ENCODE measurements at regions not wholly inside any gene's neighbourhood (a gene's known extent, or its start where the extent isn't known, plus 50 kb on each side); places are given as distances from the start of the nearest gene placed in this dataset.

DNA sequence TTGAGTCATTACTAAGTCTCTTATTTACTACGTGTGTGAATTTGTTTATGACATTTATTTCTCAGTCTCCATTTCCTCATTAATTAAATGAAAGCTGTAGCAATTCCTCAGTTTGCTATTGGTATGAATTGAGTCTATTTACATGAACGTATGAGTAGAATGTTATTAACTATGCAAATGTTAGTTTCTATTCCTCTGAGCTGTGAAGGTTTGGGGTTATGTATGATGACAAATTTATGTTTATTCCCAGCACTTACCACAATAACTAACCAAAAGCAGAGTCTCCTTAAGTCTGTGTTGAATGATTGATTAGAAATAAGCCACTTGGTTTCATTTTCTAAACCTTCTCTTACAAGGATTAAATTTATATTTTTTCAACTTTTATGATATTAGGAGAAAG, 1340.9 kb downstream of the FSCB start:
- TF ChIP-seq, protein P1, sequence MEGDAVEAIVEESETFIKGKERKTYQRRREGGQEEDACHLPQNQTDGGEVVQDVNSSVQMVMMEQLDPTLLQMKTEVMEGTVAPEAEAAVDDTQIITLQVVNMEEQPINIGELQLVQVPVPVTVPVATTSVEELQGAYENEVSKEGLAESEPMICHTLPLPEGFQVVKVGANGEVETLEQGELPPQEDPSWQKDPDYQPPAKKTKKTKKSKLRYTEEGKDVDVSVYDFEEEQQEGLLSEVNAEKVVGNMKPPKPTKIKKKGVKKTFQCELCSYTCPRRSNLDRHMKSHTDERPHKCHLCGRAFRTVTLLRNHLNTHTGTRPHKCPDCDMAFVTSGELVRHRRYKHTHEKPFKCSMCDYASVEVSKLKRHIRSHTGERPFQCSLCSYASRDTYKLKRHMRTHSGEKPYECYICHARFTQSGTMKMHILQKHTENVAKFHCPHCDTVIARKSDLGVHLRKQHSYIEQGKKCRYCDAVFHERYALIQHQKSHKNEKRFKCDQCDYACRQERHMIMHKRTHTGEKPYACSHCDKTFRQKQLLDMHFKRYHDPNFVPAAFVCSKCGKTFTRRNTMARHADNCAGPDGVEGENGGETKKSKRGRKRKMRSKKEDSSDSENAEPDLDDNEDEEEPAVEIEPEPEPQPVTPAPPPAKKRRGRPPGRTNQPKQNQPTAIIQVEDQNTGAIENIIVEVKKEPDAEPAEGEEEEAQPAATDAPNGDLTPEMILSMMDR (conservative IDR thresholded peaks at IDR 0.05; ENCODE audit: low read depth, low read length): no peak
- no peak overlapping the region for H3K4me3 ChIP-seq (ENCODE audit: low read depth, low read length)
- no peak for DNase-seq (ENCODE audit: low read depth)

DNA sequence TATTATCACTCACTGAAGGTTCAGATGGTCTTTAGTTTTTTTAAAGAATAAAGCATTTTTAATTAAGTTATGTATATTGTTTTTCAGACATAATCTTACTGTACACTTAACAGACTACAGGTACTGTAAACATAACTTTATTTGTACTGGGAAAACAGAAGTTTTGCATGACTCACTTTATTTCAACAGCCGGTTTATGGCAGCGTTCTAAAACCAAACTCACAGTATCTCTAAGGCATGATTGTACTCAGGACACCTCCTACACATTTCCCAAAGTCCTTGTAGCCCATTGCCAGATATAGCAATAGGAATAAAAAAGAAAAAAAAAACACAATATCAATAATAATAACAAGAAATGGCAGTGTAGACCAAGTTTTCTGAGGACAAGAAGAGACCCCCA, 1341.4 kb downstream of the FSCB start:
- TF ChIP-seq, protein P1 (conservative IDR thresholded peaks at IDR 0.05; ENCODE audit: low read depth, low read length): no peak
- DNase-seq (ENCODE audit: low read depth): no peak
- no peak overlapping the region for H3K4me3 ChIP-seq (ENCODE audit: low read depth, low read length)

DNA sequence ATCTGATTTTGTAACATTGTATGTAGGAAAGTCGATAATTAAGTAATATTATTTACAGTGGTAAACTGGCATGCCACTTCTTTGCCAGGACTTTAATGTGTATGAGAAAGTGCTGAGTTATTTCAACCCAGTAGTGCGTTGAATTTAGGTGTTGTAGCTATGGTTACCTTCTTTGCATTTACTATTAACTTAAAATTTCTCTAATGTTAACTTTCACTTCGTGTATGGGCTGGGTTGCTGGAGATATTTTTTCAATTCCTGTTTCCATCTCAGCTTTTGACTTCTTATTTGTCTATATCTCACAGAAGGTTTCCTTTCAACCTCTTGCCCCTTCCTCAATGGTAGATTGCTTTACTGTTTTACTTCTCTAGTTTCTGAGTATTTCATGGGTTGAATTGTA, 1345.6 kb downstream of the FSCB start:
- DNase-seq (ENCODE audit: low read depth): no peak
- TF ChIP-seq, protein P1 (conservative IDR thresholded peaks at IDR 0.05; ENCODE audit: low read depth, low read length): no peak
- no peak overlapping the region for H3K4me3 ChIP-seq (ENCODE audit: low read depth, low read length)

DNA sequence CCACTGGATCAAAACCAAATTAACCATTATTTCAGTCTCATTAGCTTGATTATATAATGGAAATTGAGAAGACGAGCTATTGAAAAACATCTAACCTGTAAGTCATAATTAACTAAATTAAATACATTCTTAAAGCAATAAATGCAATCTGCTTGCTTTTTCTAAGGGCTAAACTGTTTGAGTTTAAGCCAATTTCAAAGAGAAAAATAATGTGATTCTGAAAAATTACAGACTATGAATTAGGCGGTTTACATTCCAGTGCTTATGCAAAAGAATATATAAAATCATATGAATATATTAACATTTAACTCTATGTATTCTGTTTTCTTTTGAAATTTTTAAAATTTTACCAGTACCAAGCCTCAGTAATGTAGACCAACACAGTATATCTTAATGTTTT, 1349.4 kb downstream of the FSCB start:
- no peak overlapping the region for H3K4me3 ChIP-seq (ENCODE audit: low read depth, low read length)
- no peak for DNase-seq (ENCODE audit: low read depth)
- TF ChIP-seq, protein P1 (conservative IDR thresholded peaks at IDR 0.05; ENCODE audit: low read depth, low read length): no peak

DNA sequence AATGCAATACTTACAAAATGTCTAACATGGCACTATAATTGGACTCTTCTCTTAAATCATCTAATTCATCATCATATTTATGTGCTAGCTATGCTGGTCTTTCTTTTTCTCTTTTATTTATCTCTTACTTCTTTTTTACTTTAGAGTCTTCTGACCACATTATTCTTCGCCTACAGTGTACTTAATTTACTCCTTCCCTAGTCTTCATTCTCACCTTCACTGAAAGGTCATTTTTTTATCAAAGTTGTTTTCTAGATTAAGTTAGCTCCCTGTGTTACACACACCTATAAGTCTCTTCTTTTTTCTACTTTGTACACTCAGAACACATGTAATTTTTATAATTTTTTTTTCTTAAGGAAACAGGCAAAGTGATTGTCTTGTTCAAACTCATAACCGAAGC, 1351.2 kb downstream of the FSCB start:
- no peak overlapping the region for H3K4me3 ChIP-seq (ENCODE audit: low read depth, low read length)
- TF ChIP-seq, protein P1 (conservative IDR thresholded peaks at IDR 0.05; ENCODE audit: low read depth, low read length): no peak
- DNase-seq (ENCODE audit: low read depth): no peak

DNA sequence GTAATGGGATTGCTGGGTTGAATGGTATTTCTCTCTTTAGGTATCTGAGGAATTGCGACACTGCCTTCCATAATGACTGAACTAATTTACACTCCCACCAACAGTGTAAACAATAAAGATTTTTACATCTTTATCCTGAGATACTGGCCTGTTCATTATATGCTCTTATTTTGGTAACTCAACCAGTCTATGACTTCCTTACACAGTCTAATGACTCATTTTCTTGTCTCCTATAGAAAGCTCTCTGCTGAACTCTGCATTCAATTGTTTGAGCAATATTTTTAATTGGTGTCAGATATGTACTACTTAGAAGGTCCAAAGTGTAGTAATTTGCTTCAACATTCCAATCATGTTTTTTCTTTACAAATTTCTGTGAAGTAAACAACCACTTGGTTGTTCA, 1351.8 kb downstream of the FSCB start:
- TF ChIP-seq, protein P1 (conservative IDR thresholded peaks at IDR 0.05; ENCODE audit: low read depth, low read length): no peak
- no peak overlapping the region for H3K4me3 ChIP-seq (ENCODE audit: low read depth, low read length)
- no peak for DNase-seq (ENCODE audit: low read depth)

DNA sequence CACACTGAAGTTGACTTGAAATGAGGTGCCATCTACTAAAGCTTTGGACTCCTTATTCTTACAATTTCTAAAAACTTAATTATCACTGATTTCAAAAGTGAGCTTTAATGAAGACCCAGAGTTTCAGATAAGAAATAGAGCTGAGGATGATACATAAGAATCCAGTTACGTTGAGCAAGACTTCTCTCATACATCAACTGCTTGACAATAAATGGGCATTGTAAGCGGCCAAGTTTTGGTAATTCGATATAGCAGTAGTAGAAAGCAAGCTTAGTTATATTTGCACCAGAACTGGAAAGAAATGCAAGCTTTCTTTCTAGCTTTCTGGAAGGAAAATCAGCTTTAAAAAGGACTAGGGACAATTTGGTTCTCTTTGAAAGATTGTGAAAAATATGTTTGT, 1359.6 kb downstream of the FSCB start:
- H3K4me3 ChIP-seq (ENCODE audit: low read depth, low read length): no peak overlapping the region
- DNase-seq (ENCODE audit: low read depth): no peak
- TF ChIP-seq, protein P1 (conservative IDR thresholded peaks at IDR 0.05; ENCODE audit: low read depth, low read length): no peak

All from choroid plexus epithelial cell (primary cell).